Fibroblast of lung (primary cell): ENCODE measurements at regions not wholly inside any gene's neighbourhood (a gene's known extent, or its start where the extent isn't known, plus 50 kb on each side); places are given as distances from the start of the nearest gene placed in this dataset.

Experiments
- DNase-seq, 2 donors: peaks; one replicate each; pipeline versions ENCODE4 v3.0.0 to v3.0.0-alpha.2; 2010; ENCODE audit warnings: low read depth in 2 of 2
- H2AFZ ChIP-seq: 2 replicates; pipeline ENCODE4 v1.5.1; 2012; ENCODE audit warnings: low read length, control low read depth, inconsistent platforms
- H3K27ac ChIP-seq: 2 replicates; pipeline ENCODE4 v1.5.1; 2011; ENCODE audit warnings: low read length, control low read depth; ENCODE audit not compliant: insufficient read depth
- H3K27me3 ChIP-seq: 2 replicates; pipeline ENCODE4 v1.5.1; 2011; ENCODE audit warnings: mild to moderate bottlenecking, low read length; ENCODE audit not compliant: control insufficient read depth, insufficient read depth
- H3K36me3 ChIP-seq: 2 replicates; pipeline ENCODE4 v1.5.1; 2011; ENCODE audit warnings: low read length; ENCODE audit not compliant: control insufficient read depth, insufficient read depth
- H3K4me1 ChIP-seq: 2 replicates; pipeline ENCODE4 v1.5.1; 2011; ENCODE audit warnings: low read length; ENCODE audit not compliant: control insufficient read depth, insufficient read depth; ENCODE audit errors: extremely low read depth
- H3K4me2 ChIP-seq: 2 replicates; pipeline ENCODE4 v1.5.1; 2011; ENCODE audit warnings: low read length, control low read depth; ENCODE audit not compliant: insufficient read depth; ENCODE audit errors: extremely low read depth
- H3K4me3 ChIP-seq, 4 experiments: fragments of 200-600 bp in 1 of 4; sonication (generic) in 1 of 4; replicated peaks in 1 of 4; 2 replicates each; pipeline ENCODE4 v1.5.1; 2011 to 2016; ENCODE audit warnings: low read length in 4 of 4, low read depth in 3 of 4, mild to moderate bottlenecking in 3 of 4, control low read depth in 2 of 4, inconsistent platforms in 1 of 4, mixed read lengths in 1 of 4; ENCODE audit not compliant: insufficient read depth in 1 of 4; ENCODE audit errors: control extremely low read depth in 1 of 4
- H3K79me2 ChIP-seq: 2 replicates; pipeline ENCODE4 v1.5.1; 2012; ENCODE audit warnings: mild to moderate bottlenecking, low read length, inconsistent platforms; ENCODE audit not compliant: control insufficient read depth, insufficient read depth
- H3K9ac ChIP-seq: 2 replicates; pipeline ENCODE4 v1.5.1; 2011; ENCODE audit warnings: mild to moderate bottlenecking, low read length, control low read depth; ENCODE audit not compliant: insufficient read depth
- H3K9me3 ChIP-seq: 2 replicates; pipeline ENCODE4 v1.5.1; 2012; ENCODE audit warnings: low read depth, low read length; ENCODE audit not compliant: control insufficient read depth, insufficient read depth
- H4K20me1 ChIP-seq: 2 replicates; pipeline ENCODE4 v1.5.1; 2011; ENCODE audit warnings: low read length; ENCODE audit not compliant: control insufficient read depth, insufficient read depth; ENCODE audit errors: extremely low read depth
- CTCF ChIP-seq, 2 donors: IDR thresholded peaks in 1 of 2; conservative IDR thresholded peaks in 1 of 2; 1 replicate in 1 of 2; 2 replicates in 1 of 2; pipeline ENCODE4 v1.5.1; 2011 to 2012; ENCODE audit warnings: low read length in 2 of 2, control low read depth in 1 of 2, inconsistent platforms in 1 of 2, low read depth in 1 of 2, mild to moderate bottlenecking in 1 of 2
- EZH2 ChIP-seq: IDR thresholded peaks from 2 replicates; pipeline ENCODE4 v1.5.1; 2012; ENCODE audit warnings: low read length, control low read depth, mild to moderate bottlenecking; ENCODE audit errors: missing control alignments

DNA sequence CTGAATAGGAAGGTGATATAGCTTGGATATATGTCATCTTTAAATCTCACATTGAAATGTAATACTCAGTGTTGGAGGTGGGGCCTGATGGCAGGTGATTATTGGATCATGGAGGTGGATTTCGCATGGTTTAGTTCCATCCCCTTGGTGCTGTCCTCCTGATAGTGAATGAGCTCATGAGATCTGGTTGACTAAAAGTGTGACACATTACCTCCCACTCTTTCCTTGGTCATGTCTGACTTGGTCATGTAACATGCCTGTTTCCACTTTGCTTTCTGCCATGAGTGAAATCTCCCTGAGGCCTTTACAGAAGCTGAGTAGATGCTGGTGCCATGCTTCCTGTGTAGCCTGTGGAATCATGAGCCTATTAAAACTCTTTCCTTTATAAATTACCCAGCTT lies 664.5 kb upstream of the NR5A2 start:
- H3K27ac ChIP-seq = no peak overlapping the region
- H3K4me3 ChIP-seq = no peak overlapping the region
- no peaks in the 10 kb centered on the region for H4K20me1 ChIP-seq
- H3K36me3 ChIP-seq = no peaks in the 10 kb centered on the region
- no peaks in the 10 kb centered on the region for H3K79me2 ChIP-seq
- H3K9me3 ChIP-seq = no peaks in the 10 kb centered on the region
- no peak overlapping the region for H3K4me2 ChIP-seq
- TF ChIP-seq CTCF (conservative IDR thresholded peaks at IDR 0.05 in 1 of 2, IDR thresholded peaks at IDR 0.05 in 1 of 2; ENCODE audit: low read depth in 1 of 2, low read length in 2 of 2) (no peak), EZH2 (no peak)
- no peaks in the 10 kb centered on the region for H3K27me3 ChIP-seq
- no peak overlapping the region for H3K9ac ChIP-seq
- H3K4me1 ChIP-seq = no peaks in the 10 kb centered on the region
- DNase-seq = no peak
- no peak overlapping the region for H2AFZ ChIP-seq

DNA sequence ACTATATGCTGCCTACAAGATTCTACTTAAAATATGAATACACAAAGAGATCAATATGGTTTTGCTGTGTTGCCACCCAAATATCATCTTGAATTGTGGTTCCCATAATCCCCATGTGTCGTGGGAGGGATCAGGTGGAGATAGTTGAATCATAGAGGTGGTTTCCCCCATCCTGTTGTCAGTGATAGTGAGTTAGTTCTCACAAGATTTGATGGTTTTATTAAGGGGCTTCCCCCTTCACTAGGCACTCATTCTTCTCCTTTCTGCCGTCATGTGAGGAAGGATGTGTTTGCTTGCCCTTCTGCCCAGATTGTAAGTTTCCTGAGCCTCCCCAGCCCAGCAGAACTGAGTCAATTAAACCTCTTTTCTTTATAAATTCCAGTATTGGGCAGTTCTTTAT lies 654.4 kb upstream of the NR5A2 start:
- no peak overlapping the region for H3K4me3 ChIP-seq
- H3K4me1 ChIP-seq = no peaks in the 10 kb centered on the region
- no peak for TF ChIP-seq EZH2
- TF ChIP-seq CTCF (conservative IDR thresholded peaks at IDR 0.05 in 1 of 2, IDR thresholded peaks at IDR 0.05 in 1 of 2; ENCODE audit: low read depth in 1 of 2, low read length in 2 of 2) = no peak
- H3K4me2 ChIP-seq = no peak overlapping the region
- no peak overlapping the region for H2AFZ ChIP-seq
- H3K9me3 ChIP-seq = no peaks in the 10 kb centered on the region
- no peak overlapping the region for H3K27ac ChIP-seq
- no peaks in the 10 kb centered on the region for H3K36me3 ChIP-seq
- no peak for DNase-seq
- no peaks in the 10 kb centered on the region for H4K20me1 ChIP-seq
- no peak overlapping the region for H3K9ac ChIP-seq
- no peaks in the 10 kb centered on the region for H3K27me3 ChIP-seq
- no peaks in the 10 kb centered on the region for H3K79me2 ChIP-seq

- H3K9me3 ChIP-seq = no peaks in the 10 kb centered on the region
- H4K20me1 ChIP-seq = no peaks in the 10 kb centered on the region
- H3K4me1 ChIP-seq = no peaks in the 10 kb centered on the region
- DNase-seq = peak in 1 of 2 donors; percentile 4
- H3K4me2 ChIP-seq = no peak overlapping the region
- H3K4me3 ChIP-seq = no peak overlapping the region
- H3K27me3 ChIP-seq = no peaks in the 10 kb centered on the region
- no peaks in the 10 kb centered on the region for H3K79me2 ChIP-seq
- no peak overlapping the region for H3K27ac ChIP-seq
- TF ChIP-seq EZH2 = no peak
- TF ChIP-seq CTCF (conservative IDR thresholded peaks at IDR 0.05 in 1 of 2, IDR thresholded peaks at IDR 0.05 in 1 of 2; ENCODE audit: low read depth in 1 of 2, low read length in 2 of 2) = no peak
- H3K36me3 ChIP-seq = no peaks in the 10 kb centered on the region
- no peak overlapping the region for H3K9ac ChIP-seq
- no peak overlapping the region for H2AFZ ChIP-seq
Observed at GRCh38 chr1:199377211-199377610, 650.3 kb upstream of the NR5A2 start.
